Fibroblast of pulmonary artery (primary cell): ENCODE measurements at regions not wholly inside any gene's neighbourhood (a gene's known extent, or its start where the extent isn't known, plus 50 kb on each side); places are given as distances from the start of the nearest gene placed in this dataset.

Source experiments
- DNase-seq: peaks from one replicate; pipeline ENCODE4 v3.0.0-alpha.2; 2010; ENCODE audit warnings: low read depth
- H3K4me3 ChIP-seq: replicated peaks from 2 replicates; pipeline ENCODE4 v1.5.1; 2011; ENCODE audit warnings: low read depth, mild to moderate bottlenecking, control low read depth, low read length, moderate library complexity
- TF ChIP-seq, protein P1 (sequence below): IDR thresholded peaks from 2 replicates; pipeline ENCODE4 v1.5.1; 2011; ENCODE audit warnings: mild to moderate bottlenecking, control low read depth, low read length, inconsistent platforms; ENCODE audit errors: missing control alignments

GRCh38 chr2:177149155-177149503, 63.5 kb upstream of the HNRNPA3 start:
- H3K4me3 ChIP-seq: no peak overlapping the region
- TF ChIP-seq, protein P1, sequence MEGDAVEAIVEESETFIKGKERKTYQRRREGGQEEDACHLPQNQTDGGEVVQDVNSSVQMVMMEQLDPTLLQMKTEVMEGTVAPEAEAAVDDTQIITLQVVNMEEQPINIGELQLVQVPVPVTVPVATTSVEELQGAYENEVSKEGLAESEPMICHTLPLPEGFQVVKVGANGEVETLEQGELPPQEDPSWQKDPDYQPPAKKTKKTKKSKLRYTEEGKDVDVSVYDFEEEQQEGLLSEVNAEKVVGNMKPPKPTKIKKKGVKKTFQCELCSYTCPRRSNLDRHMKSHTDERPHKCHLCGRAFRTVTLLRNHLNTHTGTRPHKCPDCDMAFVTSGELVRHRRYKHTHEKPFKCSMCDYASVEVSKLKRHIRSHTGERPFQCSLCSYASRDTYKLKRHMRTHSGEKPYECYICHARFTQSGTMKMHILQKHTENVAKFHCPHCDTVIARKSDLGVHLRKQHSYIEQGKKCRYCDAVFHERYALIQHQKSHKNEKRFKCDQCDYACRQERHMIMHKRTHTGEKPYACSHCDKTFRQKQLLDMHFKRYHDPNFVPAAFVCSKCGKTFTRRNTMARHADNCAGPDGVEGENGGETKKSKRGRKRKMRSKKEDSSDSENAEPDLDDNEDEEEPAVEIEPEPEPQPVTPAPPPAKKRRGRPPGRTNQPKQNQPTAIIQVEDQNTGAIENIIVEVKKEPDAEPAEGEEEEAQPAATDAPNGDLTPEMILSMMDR: no peak
- no peak for DNase-seq

- TF ChIP-seq, protein P1: no peak
- no peak for DNase-seq
- no peak overlapping the region for H3K4me3 ChIP-seq
Measured at GRCh38 chr2:177153805-177154204, 58.8 kb upstream of the HNRNPA3 start.

DNA sequence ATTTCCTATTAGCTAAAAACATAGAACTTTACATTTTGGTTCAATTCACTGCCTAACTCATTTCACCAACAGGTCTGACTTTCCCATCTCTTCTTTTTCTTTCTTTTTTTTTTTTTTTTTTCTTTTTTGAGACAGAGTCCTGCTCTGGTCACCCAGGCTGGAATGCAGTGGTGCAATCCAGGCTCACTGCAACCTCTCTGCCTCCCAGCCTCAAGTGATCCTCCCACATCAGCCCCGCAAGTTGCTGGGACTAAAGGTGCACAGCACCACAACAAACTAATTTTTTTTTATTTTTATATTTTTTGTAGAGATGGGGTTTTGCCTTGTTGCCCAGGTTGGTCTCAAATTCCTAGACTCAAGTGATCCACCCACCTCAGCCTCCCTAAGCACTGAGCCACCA, 57.8 kb upstream of the HNRNPA3 start:
- peak; percentile 39 for DNase-seq
- TF ChIP-seq, protein P1: no peak
- no peak overlapping the region for H3K4me3 ChIP-seq

GRCh38 chr2:177155631-177156030, 57.0 kb upstream of the HNRNPA3 start:
- DNase-seq: no peak
- no peak overlapping the region for H3K4me3 ChIP-seq
- TF ChIP-seq, protein P1: no peak

GRCh38 chr2:177161741-177162460, 50.7 kb upstream of the HNRNPA3 start:
- H3K4me3 ChIP-seq: no peak overlapping the region
- DNase-seq: peak; percentile 56

More at GRCh38 chr2:177161741-177162460, 50.7 kb upstream of the HNRNPA3 start:
- TF ChIP-seq, protein P1: peak; percentile 69
